ENCODE measurements at regions not wholly inside any gene's neighbourhood (a gene's known extent, or its start where the extent isn't known, plus 50 kb on each side); places are given as distances from the start of the nearest gene placed in this dataset.

GRCh38 chr4:79638735-79639134 lies 230.7 kb upstream of the GK2 start:
- TF ChIP-seq, protein P1, sequence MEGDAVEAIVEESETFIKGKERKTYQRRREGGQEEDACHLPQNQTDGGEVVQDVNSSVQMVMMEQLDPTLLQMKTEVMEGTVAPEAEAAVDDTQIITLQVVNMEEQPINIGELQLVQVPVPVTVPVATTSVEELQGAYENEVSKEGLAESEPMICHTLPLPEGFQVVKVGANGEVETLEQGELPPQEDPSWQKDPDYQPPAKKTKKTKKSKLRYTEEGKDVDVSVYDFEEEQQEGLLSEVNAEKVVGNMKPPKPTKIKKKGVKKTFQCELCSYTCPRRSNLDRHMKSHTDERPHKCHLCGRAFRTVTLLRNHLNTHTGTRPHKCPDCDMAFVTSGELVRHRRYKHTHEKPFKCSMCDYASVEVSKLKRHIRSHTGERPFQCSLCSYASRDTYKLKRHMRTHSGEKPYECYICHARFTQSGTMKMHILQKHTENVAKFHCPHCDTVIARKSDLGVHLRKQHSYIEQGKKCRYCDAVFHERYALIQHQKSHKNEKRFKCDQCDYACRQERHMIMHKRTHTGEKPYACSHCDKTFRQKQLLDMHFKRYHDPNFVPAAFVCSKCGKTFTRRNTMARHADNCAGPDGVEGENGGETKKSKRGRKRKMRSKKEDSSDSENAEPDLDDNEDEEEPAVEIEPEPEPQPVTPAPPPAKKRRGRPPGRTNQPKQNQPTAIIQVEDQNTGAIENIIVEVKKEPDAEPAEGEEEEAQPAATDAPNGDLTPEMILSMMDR (IDR thresholded peaks at IDR 0.05), result no peak
- no peak for TF ChIP-seq POLR2A (IDR thresholded peaks at IDR 0.05)

Data from thyroid gland (tissue), 4 donors.